Effector CD4-positive, alpha-beta T cell (primary cell): ENCODE measurements at regions not wholly inside any gene's neighbourhood (a gene's known extent, or its start where the extent isn't known, plus 50 kb on each side); places are given as distances from the start of the nearest gene placed in this dataset.

Experiments used
- DNase-seq: peaks from one replicate; pipeline ENCODE4 v3.0.0-alpha.2; 2020

DNA sequence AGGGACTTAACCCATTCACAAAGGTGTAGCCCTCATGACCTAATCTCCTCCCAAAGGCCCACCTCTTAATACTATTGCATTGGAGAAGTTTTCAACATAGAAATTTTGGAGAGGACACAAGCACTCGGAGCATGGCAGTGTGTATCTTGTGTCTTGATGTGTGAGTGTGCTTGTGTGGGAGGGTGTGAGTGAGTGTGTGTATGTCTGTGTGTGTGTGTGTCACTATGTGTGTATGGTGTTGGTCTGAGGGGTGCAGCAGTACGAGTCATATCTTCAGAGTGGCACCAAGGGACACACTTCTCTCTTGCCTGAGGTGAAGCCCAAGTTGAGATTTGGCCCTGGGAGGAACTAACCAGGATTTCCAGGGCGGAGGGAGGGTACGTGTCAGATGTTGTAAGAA is 73.7 kb downstream of the NAV1 start:
- DNase-seq, result no peak

DNA sequence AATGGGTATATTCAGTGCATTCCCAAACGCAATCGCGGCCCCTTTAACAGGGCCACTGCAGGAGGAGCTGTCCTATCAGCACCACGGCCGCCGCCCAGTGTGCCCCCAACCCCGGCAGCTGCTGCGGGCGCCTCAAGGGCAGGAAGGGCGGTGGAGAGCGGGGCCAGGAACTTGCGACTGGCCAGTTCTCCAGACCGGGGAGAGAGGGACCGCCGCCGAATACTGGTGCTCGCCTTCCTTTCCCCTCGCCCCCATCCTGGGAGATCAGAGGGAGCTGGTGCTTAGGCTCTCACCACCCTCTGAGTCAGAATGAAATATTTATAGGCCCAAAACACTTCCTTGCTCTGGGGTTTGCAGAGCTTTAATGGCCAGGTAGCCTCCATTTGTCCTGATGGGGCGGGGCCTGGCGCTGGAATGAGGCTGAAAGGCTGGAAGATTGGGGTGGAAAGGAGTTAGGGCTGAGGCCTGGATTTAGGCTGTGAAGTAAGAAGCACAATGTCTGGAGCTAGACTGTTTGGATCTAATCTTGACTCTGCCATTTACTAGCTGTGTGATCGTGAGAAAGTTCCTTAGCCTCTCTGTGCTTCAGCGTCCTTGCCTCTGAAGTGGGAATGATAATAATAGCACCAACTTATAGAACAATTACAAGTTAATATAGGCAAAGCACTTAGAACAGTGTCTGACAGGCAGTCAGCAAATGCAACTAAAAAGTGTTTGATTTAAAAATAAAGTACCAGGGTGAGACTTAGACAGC is 75.5 kb downstream of the NAV1 start:
- DNase-seq, result no peak

DNA sequence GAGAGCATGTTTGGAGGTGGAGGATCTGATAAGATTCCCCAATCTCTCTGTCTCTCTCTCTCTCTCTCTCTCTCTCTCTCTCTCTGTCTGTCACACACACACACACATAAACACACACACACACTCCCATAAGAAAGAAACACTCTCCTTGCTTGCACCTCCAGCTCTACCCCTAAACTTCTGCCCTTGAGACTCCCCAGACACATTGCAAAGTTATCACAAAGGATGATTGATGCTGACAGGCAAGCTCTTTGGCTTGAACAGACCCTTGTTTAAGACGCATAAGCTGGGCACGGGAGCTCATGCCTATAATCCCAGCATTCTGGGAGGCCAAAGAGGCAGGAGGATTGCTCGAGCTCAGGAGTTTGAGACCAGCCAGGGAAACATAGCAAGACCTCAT is 78.2 kb downstream of the NAV1 start:
- DNase-seq, result no peak

DNA sequence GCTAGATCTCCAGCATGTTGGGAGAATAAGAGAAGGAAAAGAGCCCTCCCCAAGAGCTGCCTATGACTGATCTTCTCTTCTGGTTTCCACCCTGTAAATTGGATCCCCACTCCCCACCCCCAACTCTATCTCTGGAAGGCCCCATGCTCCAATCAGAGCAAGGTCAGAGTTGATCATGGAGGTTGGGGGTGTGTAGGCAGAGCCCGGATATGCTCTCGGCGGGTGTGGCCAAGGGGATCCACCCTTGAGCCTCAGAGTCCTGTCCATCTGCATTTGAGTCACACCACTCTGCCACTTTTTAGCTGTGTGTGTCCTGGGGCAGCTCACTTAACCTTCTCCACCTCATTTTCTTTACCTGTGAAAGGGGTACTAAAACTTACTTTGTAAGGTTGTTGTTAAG is 79.5 kb downstream of the NAV1 start:
- no peak for DNase-seq

DNA sequence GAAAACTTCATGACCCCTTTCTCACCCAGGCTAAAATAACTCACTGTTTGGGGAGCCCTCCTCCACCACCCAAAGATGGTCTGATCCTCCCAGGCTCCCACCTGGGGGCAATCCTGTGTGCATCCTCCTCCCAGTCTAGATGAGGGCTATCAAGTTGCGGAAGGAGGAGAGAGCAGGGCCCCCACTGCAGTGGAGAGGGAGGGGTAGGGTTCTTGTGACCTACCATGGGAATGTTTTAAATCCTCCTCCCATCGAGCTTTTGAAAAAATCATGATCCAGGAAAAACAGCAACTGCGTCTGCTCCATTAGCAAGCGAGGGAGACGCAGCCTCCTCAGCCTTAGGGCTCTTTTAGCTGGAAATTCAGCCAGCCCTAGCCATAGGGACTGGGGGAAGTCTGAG is 80.0 kb downstream of the NAV1 start:
- DNase-seq, result no peak

DNA sequence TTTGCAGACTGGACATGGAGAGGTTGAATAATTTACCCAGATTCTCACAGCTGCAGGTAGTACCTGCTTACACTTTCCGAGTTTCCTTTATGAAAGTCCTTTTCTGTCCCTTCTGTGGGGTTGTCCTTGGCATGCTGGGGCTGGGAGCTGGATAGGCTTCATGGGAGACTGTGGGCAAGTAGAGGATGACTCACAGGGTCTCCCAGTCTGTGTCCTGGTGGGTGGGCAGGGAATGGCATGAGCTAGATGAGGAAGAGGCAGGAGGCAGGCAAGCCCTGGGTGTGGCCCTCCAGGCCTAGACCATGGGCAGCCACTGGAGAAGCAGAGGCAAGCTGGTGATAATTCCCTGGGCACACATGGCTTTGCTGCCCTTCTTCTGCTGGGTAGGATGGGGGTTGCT is 80.6 kb downstream of the NAV1 start:
- no peak for DNase-seq

DNA sequence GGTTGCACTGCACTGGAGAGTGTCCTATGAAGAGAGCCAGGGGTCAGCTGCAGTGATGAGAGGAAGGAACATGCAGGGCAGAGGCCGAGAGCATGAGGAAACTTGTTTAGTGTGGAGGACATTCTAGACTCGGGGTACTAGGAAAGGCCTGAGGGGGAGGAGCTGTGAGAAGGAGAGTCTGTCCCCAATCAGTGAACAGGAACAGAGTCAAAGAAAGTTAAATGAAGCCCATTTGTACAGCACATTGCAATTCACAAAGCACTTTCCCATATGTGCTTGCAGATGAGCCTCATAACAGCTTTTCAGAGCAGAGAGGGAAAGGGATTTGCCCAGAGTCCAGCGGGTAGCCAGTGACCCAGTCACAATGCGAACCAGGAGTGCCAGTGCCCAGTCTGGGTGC is 83.4 kb downstream of the NAV1 start:
- no peak for DNase-seq

- no peak for DNase-seq
Measured at GRCh38 chr1:201622824-201623223, 83.9 kb downstream of the NAV1 start.

- DNase-seq, result no peak
Measured at GRCh38 chr1:201624741-201625225, 85.9 kb downstream of the NAV1 start.

GRCh38 chr1:201625226-201625761 is 86.4 kb downstream of the NAV1 start:
- DNase-seq, result no peak

DNA sequence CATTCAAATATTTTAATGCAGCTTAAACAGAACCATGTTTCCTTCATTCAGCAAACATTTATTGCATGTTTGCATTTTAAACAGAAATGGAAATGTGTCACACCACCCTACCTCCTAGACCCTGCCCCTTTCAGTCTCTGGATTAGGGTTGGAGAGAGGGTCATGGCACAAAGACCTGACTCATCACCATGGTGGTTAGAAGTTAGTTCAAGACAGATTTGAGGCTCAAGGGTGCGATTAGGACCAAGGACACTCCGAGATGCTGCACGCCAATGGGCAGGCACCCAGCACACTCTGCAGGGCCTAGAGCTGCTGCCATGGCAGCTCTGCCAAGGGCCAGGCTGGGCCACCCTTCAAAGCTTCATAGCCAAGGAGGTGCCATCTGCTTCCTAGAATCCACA is 86.9 kb downstream of the NAV1 start:
- no peak for DNase-seq

DNA sequence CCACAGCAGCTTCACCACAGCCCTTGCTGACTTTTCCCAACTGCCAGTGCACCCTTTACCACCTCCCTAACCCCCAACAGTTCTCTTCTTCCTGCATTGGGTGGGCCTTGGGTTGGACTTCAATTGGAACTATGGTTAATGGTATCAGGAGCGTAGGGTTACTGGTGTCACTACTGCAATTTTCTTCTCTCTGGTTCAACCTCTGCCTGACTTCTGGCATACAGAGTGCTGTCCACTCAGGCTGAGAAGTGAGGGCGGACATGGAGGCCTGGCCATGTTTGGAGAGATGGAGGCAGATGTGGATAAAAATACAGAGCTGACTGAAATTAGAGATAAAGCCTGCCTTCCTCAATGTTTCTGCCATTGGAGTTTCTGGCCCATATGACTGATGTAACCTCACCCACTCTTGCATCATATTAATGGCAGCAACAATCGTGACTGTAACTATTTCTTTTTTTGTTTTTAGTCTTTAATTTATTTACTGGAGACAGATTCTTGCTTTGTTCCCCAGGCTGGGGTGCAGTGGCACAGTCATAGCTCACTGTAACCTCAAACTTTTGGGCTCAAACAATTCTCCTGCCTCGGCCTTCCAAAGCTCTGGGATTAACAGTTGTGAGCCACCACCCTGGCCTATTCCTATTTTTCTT is 87.8 kb downstream of the NAV1 start:
- DNase-seq, result no peak

DNA sequence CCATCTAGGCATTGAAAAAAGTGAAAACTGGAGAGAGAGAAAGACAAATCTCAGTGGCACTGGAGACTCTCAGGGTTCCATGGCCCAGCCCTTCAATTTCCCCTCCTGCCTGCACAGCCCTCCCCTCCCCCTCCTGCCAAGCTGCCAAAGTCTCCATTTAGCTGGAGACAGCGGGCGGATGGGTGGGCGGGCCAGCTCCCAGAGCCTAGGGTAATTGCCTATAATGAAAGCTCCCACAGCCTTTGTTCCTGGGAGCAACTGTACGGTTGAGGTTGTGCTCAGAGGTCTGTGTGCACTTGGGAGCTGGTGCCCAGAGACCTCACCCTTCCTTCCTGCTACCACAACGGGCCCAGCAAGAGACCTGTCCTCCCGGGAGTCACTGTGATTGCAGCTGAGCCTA is 89.6 kb downstream of the NAV1 start:
- no peak for DNase-seq

DNA sequence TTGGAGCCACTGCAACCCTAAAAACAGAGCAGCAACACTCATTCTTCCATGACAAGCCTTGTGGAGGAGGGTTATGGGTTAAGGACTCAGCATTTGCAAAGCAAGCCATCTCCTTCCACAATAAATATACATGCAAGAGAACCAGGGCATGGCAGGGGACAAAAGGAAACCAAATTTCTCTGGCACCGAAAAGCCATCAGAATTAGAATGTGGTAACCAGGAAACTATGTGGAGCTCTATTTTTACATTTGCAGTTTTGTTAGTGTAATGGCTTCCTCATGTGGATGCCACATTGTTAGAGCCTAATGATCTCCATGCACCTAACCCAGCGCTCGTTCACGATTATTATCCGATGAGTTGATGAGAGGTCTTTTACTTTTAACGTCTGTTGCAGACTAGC is 91.7 kb downstream of the NAV1 start:
- DNase-seq, result no peak

DNA sequence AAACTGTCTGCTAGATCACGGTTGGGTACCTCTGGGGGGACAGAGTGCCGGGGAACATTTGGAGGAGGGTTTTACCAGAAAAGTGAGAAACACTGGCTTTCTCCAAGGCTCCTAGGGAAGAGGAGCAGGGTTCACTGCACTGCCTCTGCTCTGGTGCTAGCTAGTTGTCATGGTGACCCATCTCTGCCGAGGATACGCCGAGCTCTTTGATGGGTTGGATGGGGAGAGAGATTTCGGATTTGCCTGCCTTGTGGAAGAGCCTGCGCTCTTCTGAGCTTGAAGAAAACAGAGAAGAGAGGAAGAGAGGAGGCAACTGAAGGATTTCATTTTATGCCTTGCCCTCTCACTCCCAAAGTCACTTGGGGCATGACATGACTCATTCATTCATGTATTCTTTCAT is 92.1 kb downstream of the NAV1 start:
- no peak for DNase-seq

GRCh38 chr1:201632364-201632952 is 93.5 kb downstream of the NAV1 start:
- DNase-seq, result no peak

DNA sequence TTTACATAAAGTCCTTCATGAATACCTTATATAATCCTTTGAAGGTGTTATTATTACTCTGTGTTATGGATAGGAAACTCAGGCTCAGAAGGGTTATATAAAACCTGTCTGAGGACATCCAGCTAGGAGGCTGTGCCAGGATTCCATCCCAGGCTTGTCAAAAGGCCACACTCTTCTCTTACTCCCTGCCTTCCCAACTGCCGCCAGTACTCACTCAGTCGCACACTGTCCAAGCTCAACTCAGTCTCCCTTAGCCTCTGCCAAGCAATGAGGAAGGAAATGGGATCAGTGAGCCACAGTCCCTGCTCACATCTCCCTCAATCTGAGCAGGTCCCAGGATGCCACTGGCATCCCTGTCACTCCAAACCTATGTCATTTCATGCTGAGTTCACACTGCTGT is 94.4 kb downstream of the NAV1 start:
- no peak for DNase-seq

DNA sequence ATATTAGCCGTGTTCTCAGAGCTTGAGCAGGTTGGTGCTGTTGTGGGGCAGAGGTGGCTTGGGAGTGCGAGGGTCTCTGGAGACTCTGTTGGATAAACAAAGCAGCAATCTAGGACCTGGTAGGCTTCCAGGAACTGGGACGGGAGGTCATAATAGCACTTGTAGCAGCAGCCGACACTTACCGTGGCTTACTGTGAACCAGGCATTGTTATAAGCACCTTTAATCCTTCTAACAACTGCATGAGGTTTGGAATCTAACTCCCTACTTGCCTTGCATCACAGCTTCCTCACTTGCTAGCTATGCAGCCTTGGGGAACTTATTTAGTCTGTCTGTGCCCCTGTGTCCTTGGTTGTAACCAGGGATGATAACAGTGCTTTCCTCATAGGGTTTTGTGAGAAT is 94.9 kb downstream of the NAV1 start:
- DNase-seq, result no peak

DNA sequence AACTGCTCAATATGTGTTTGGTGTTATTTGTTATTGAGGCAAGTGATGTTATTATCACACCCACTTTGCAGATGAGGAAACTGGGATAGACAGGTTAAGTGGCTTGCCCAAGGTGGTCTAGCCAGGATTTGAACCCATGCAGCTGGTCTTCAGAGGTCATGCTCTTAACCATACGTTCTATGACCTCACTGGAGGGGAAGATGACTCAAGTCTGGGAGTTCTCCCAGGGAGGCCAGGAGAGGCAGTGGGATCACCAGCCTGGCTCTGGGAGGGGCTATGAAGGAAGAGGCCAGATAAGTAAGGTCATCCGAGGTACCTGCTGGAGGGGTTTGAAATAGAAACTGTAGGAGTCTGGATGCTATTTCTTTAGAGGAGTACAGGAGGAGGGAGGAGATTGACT is 95.3 kb downstream of the NAV1 start:
- DNase-seq, result no peak

DNA sequence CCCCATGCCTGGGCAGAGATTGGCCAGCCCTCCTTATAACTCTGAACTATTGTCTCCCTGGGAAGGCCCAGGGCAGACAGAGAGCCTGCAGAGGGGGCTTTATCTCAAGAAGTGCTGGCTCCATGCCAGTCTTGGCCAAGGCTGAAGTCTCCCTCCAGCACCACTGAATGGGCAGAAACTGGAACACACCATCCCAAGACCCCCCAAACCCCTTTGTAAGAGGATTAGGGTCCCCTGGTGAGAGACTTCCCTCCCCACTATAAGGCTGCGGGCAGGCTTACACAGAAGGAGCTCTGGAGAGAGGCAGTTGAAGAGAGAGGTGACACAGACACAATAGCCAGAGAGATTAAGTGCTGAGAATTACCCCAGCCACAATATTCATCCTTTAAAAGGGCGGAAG is 97.2 kb downstream of the NAV1 start:
- no peak for DNase-seq

- DNase-seq, result no peak
Measured at GRCh38 chr1:201636510-201636971, 97.6 kb downstream of the NAV1 start.

DNA sequence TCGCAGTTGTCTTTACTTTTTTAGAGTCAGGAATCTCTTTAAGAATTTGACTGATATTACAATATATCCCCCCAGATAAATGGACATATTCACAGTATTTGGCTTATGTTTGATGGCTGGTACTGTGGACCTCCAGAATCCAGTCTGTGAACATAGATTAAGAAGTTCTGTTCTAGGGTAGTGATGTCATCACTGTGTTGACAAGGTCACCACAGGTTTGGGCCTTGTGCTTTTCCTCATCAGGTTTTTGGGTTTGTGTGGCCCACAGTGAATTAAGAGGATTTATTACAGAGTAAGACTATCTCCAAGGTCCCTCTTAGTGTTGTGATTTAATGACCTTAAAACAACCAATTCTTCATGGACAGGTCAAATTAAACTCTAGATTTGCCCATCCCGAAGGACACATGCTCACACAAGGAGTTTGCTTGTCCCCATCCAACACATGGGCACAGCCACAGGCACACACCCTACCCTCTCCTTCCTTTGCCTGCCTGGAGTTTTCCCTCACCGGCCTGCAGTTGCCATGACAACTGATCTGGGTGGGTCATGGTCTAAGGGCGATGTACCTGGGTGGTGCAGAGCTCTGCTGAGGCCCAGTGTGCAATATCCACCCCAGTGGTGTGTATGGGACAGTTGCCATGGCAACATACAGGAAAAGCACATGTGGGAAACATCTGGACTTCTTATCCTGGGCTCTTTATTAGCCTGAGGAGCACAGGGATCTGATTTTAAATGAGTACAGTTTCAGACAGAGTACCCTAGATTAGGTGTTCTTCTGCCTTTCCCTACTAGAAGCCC is 98.6 kb downstream of the NAV1 start:
- DNase-seq, result no peak

- no peak for DNase-seq
Measured at GRCh38 chr1:201639391-201639790, 100.5 kb downstream of the NAV1 start.
